Kidney (tissue), 13 donors: ENCODE measurements at regions not wholly inside any gene's neighbourhood (a gene's known extent, or its start where the extent isn't known, plus 50 kb on each side); places are given as distances from the start of the nearest gene placed in this dataset.
"Not testable (repeated sequence)": the region's sequence is repeated elsewhere in the genome, so short reads cannot be mapped to it uniquely, and the experiment has no call there.

Experiments
- DNase-seq, 5 donors: peaks; one replicate each; pipeline ENCODE4 v3.0.0-alpha.2; 2013 to 2020
- FAIRE-seq: peaks from 2 replicates; lab custom pipeline; 2012; peaks lifted over from hg19 to GRCh38; lab: Jason Lieb, UNC
- H3K27ac ChIP-seq, 2 donors: one replicate each; pipeline ENCODE4 v1.7.0; 2013; ENCODE audit warnings: low read depth in 2 of 2, low read length in 2 of 2, inconsistent platforms in 1 of 2
- H3K27me3 ChIP-seq: one replicate; pipeline ENCODE4 v1.7.1; 2013; ENCODE audit warnings: low read length, inconsistent platforms; ENCODE audit not compliant: control insufficient read depth, insufficient read depth
- H3K36me3 ChIP-seq, 3 donors: one replicate each; pipeline versions ENCODE4 v1.7.0 to v1.7.1; 2013; ENCODE audit warnings: low read length in 3 of 3, control low read depth in 1 of 3, inconsistent platforms in 1 of 3; ENCODE audit not compliant: insufficient read depth in 3 of 3, control insufficient read depth in 2 of 3
- H3K4me1 ChIP-seq, 3 donors: one replicate each; pipeline versions ENCODE4 v1.7.0 to v1.7.1; 2013; ENCODE audit warnings: low read length in 3 of 3, inconsistent platforms in 1 of 3, low read depth in 1 of 3; ENCODE audit not compliant: control insufficient read depth in 2 of 3, insufficient read depth in 2 of 3
- H3K4me3 ChIP-seq, 3 donors: one replicate each; pipeline versions ENCODE4 v1.7.0 to v1.8.1; 2013; ENCODE audit warnings: low read length in 3 of 3, control low read depth in 1 of 3, inconsistent platforms in 1 of 3
- H3K9ac ChIP-seq, 3 donors: one replicate each; pipeline versions ENCODE4 v1.7.0 to v1.7.1; 2013; ENCODE audit warnings: low read length in 3 of 3, control low read depth in 1 of 3, inconsistent platforms in 1 of 3
- H3K9me3 ChIP-seq, 3 donors: one replicate each; pipeline versions ENCODE4 v1.7.0 to v1.7.1; 2013; ENCODE audit warnings: low read length in 3 of 3, control low read depth in 1 of 3, inconsistent platforms in 1 of 3; ENCODE audit not compliant: control insufficient read depth in 2 of 3, insufficient read depth in 1 of 3
- intact Hi-C: fragments of 100-400 bp; cut with DNase I; formaldehyde crosslinking; loops from one replicate; pipeline ENCODE4 v1.11.1; 2022
- TF ChIP-seq, protein P1 (sequence below): IDR thresholded peaks from 3 replicates; pipeline ENCODE4 v1.5.1; 2012; ENCODE audit warnings: mild to moderate bottlenecking, moderate library complexity, borderline replicate concordance; ENCODE audit not compliant: insufficient read depth; ENCODE audit errors: extremely low read depth
- donor health status: control.
- donor health status: control.
- donor health status: control.
- donor health status: control.
- donor health status: control.
- donor health status: DM: yes; HTN: yes; CAD: no.
- donor health status: Normal renal cell carcinoma (clear cell type).

DNA sequence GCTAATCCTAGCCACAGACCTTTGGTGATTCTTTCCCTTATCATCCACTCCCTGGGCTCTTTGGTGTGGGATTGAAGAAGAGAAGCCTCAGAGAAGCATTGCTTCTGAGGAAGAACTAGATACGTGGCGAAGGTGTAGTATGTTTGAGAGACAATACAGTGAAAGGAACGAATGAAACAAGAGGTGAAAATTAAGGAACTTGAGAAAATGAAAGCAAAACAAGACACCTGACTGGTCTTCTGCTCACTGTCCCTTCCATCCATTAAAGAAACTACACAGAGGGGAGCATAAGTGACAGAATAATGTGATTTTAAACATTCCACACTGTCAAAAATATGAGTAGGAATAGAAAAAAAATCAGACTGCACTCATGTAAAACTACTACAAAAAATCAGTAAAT, 219.6 kb upstream of the NPSR1 start:
- intact Hi-C loops: no loop called here
- Histone ChIP-seq H3K4me3 (no peak overlapping the region), H3K27me3 (no peaks in the 10 kb centered on the region), H3K9ac (no peak overlapping the region), H3K4me1 (no peaks in the 10 kb centered on the region), H3K27ac (no peak overlapping the region), H3K9me3 (no peaks in the 10 kb centered on the region), H3K36me3 (no peaks in the 10 kb centered on the region)
- TF ChIP-seq, protein P1, sequence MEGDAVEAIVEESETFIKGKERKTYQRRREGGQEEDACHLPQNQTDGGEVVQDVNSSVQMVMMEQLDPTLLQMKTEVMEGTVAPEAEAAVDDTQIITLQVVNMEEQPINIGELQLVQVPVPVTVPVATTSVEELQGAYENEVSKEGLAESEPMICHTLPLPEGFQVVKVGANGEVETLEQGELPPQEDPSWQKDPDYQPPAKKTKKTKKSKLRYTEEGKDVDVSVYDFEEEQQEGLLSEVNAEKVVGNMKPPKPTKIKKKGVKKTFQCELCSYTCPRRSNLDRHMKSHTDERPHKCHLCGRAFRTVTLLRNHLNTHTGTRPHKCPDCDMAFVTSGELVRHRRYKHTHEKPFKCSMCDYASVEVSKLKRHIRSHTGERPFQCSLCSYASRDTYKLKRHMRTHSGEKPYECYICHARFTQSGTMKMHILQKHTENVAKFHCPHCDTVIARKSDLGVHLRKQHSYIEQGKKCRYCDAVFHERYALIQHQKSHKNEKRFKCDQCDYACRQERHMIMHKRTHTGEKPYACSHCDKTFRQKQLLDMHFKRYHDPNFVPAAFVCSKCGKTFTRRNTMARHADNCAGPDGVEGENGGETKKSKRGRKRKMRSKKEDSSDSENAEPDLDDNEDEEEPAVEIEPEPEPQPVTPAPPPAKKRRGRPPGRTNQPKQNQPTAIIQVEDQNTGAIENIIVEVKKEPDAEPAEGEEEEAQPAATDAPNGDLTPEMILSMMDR: no peak
- no peak for DNase-seq
- no peak for FAIRE-seq

GRCh38 chr7:34445653-34446052, 212.4 kb upstream of the NPSR1 start:
- Histone ChIP-seq H3K4me3 (no peak overlapping the region), H3K27me3 (no peaks in the 10 kb centered on the region), H3K9ac (no peak overlapping the region), H3K9me3 (no peaks in the 10 kb centered on the region), H3K27ac (no peak overlapping the region), H3K36me3 (no peaks in the 10 kb centered on the region), H3K4me1 (no peaks in the 10 kb centered on the region)
- no peak for DNase-seq
- no peak for FAIRE-seq
- TF ChIP-seq, protein P1: no peak
- intact Hi-C loops: no loop called here

GRCh38 chr7:34448531-34448930, 209.5 kb upstream of the NPSR1 start:
- FAIRE-seq, H3K36me3 ChIP-seq, DNase-seq, intact Hi-C loops, H3K27ac ChIP-seq, H3K9ac ChIP-seq, H3K4me3 ChIP-seq, H3K27me3 ChIP-seq, H3K4me1 ChIP-seq, H3K9me3 ChIP-seq: not testable (repeated sequence)

DNA sequence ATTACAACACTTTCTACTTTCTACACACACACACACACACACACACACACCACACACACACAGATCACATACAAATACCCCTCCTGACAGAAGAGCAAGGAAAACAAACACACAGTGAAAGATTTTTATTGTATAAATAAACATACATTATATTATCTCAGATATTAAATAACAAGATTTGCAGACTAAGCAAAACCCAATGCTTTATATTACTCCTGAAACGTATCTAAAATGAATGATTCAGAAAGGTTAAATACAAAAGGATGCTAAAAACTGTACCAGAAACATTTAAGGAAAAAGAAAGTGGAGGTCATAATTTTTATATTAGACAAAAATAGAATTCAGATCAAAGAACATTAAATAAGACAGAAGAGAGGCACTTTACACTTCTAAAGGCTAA, 208.3 kb upstream of the NPSR1 start:
- DNase-seq (no peak), FAIRE-seq (no peak)
- intact Hi-C loops: no loop called here
- Histone ChIP-seq H3K4me1 (no peaks in the 10 kb centered on the region), H3K9ac (no peak overlapping the region), H3K36me3 (no peaks in the 10 kb centered on the region), H3K27ac (no peak overlapping the region), H3K9me3 (no peaks in the 10 kb centered on the region), H3K4me3 (no peak overlapping the region), H3K27me3 (no peaks in the 10 kb centered on the region)
- TF ChIP-seq, protein P1: no peak
